NCI-H2227 (cell line): ENCODE measurements at regions not wholly inside any gene's neighbourhood (a gene's known extent, or its start where the extent isn't known, plus 50 kb on each side); places are given as distances from the start of the nearest gene placed in this dataset.

Experiments used
- DNase-seq: peaks from one replicate; lab custom pipeline; 2025; ENCODE audit not compliant: unreplicated experiment; lab: John Stamatoyannopoulos, UW

DNA sequence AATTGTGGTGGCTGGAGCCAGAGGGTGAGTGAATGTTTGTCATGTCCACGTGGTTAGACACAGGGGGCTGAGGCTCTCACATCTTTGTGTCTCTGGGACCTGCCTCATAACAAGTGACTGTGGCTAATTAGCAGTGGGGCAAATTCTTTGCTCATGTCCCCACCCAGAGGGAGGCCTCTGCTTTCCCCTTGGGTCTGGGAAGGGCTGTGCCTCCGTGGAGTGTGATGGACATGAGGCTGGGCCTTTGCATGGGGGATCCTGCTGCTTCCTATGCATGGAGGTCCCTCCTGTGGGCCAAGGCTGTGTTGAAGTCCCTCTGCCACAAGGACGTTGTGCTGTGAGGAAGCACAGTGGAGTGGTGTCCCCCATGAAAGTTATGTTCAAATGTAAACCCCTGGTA is 327.4 kb upstream of the SHH start:
- DNase-seq = no peak

DNA sequence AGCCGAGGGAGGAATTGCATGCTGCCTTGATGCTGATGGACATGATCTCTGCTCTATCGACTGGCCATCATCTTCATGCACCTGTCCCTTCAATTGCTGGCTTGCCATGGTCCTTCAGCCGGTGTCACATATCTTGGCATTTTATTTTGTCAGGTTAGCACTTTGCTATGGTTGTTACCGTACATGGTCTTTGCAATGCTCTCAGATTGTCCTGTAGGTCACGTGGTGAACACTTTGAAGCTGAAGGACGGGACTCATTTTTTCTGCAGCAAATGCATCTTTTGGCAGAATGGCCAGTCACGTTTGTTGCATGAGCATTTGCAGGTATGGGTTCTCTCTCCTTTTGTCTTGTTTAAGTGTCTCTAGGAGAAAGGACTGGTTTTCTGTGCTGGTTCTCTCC is 326.8 kb upstream of the SHH start:
- DNase-seq = no peak

DNA sequence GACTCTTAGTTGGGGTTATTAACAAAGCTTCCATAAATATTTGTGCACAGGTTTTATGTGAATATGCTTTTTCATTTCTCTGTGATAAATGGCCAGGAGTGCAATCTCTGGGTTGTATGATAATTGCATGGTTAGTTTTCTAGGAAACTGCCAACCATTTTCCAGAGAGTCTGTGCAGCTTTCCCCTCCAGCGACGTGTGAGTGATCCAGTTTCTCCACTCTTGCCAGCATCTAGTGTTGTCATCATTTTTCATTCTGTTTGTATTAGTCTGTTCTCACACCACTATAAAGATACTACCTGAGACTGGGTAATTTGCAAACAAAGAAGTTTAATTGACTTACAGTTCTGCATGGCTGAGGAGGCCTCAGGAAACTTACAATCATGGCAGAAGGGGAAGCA is 319.6 kb upstream of the SHH start:
- DNase-seq = no peak

DNA sequence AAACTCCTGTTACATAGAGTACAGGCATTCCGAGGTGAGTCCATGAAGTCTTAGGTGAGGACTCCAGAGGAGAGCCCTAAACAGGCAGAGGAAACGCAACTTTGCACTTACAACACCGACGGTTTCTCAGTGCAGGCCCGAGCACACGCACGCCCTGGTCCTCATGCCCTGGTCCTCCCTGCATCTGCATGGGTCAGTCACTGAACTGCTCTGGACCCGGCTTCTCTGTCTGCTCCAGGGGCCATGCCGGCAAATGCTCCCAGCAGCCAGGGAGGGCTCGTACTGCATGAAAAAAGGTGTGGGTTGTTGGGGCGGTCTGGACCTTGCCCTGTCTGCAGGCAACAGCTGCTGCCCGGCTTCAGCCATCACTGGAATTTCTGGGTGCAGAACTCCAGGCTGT is 317.3 kb upstream of the SHH start:
- no peak for DNase-seq

DNA sequence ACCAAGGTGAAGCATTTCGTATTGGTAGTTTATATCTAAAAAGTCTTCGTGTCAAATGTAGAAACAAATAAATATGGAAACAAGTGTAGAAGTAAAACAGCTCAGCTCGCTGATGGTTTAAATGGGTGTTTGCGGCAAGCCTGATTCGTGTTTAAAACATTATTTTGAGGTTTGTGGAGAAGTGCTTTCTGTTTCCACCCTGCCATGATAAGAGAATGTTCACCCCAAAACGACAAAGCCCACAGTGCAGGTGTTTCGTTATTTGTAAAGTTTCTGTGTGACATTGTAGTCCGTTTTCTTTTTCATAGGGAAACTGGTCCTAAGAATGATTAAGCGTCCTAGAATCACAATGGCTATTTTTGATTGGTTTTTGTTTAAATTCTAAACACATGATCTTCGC is 316.2 kb upstream of the SHH start:
- no peak for DNase-seq

- DNase-seq = no peak
Observed at GRCh38 chr7:156127166-156128134, 315.2 kb upstream of the SHH start.

- DNase-seq = no peak
Observed at GRCh38 chr7:156125841-156126730, 313.8 kb upstream of the SHH start.

- DNase-seq = no peak
Observed at GRCh38 chr7:156124356-156124755, 312.1 kb upstream of the SHH start.

- DNase-seq = no peak
Observed at GRCh38 chr7:156123362-156123761, 311.1 kb upstream of the SHH start.

GRCh38 chr7:156122752-156123354 is 310.6 kb upstream of the SHH start:
- no peak for DNase-seq

- DNase-seq = no peak
Observed at GRCh38 chr7:156121956-156122355, 309.7 kb upstream of the SHH start.

DNA sequence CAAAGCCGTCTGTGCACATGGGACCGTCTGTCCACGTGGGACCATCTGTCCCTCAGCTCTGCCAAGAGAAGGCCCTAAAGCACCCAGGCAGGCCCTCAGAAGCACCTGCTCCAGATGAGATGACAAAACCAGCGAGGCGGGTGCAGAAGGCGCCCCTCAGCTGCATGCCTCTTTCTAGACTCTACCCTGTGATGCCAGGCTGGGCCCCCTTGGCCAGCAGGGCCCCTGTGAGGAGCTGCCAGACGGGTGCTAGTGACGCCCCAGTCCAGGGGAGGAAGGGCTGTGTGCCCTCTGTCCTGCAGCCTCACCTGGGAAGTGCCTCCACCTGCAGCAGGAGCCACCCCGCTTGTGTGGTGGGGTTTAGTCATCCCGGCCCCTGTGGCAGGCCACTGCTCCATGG is 309.2 kb upstream of the SHH start:
- DNase-seq = no peak

- DNase-seq = no peak
Observed at GRCh38 chr7:156120552-156120951, 308.3 kb upstream of the SHH start.

DNA sequence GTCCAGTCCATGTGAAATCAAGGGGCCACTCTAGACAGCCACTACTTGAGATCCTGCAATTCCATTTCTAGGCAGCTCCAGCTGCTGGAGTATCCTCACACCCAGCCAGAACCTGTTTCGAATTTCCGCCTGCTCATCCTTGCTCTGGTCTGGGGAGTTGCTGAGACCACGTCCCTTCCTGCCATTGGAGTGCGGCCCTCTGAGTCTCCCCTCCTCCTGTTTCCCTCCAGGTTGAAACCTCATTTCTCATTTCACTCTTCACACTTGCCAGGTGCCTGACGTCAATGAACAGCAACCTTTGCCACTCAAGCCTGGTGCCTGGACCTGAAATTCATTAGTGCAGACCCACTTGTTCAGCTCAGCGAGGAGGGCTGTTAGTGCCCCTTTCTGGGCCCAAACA is 307.5 kb upstream of the SHH start:
- DNase-seq = no peak

DNA sequence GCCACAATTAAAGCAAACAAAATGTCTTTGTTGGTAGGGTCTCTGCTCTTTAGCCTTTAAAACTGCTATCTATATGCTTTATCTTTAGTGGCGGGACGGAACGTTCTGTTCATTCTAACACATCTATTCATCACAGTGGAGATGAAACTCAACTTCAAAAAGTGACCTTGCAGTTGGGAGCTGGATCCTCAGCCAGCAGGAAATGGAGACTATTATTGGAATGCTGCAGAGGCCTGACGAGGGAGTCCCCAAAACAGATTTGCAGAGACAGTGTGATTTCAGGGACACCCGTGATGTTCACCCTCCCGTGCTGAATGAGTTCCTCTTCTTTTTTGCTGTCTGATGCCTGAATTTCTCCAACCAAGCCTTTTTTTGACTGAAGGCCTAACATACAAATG is 306.0 kb upstream of the SHH start:
- no peak for DNase-seq

GRCh38 chr7:156117542-156118247 is 305.4 kb upstream of the SHH start:
- no peak for DNase-seq

DNA sequence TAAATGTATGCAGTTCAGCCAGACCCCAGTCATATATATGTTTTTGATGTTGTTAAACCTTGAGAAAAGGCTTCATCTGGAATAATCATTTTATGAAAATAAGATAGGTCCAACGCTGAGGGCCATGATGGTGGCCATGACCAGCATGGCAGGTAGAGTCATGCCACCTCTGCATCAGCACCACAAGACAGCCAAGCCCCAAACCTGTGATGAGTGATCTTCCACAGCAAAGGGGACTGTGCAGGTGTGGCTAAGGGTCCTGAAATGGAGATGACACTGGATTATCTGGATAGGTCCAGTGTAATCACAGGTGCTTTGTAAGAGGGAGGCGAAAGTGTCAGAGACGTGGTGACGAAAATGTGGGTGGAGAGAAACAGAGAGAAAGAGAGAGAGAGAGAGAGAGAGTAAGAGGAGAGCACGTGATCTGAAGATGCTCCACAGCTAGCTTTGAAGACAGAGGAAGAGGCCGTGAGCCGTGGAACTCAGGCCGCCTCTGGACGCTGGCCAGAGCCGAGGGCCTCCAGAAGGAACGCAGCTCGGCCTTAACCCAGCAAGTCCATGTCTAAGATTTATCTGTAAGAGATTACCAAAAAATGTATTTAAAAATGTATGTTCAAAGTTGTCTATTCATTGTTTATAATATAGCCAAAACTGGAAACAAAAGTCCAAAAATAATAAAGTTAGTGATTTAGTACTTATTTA is 304.4 kb upstream of the SHH start:
- no peak for DNase-seq

DNA sequence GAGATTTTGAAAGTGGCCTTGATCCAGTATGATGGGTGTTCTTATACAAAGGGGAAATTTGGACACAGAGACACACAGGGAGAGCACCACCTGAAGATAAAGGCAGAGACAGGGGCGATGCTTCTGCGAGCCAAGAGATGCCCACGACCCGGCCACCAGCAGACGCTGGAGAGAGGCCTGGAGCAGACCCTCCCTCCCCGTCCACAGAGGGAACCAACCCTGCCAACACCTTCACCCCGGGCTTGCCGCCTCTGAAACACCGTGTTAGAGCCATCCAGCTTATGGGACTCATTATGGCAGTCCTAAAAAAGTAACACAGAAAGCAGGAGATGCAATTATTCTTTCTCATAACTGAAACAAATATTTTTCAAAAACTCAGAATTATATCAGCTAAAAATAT is 303.3 kb upstream of the SHH start:
- DNase-seq = no peak

- no peak for DNase-seq
Observed at GRCh38 chr7:156113731-156114130, 301.5 kb upstream of the SHH start.

GRCh38 chr7:156109988-156110387 is 297.7 kb upstream of the SHH start:
- no peak for DNase-seq
